ENCODE measurements at regions not wholly inside any gene's neighbourhood (a gene's known extent, or its start where the extent isn't known, plus 50 kb on each side); places are given as distances from the start of the nearest gene placed in this dataset.
"Not testable (repeated sequence)": the region's sequence is repeated elsewhere in the genome, so short reads cannot be mapped to it uniquely, and the experiment has no call there.

DNA sequence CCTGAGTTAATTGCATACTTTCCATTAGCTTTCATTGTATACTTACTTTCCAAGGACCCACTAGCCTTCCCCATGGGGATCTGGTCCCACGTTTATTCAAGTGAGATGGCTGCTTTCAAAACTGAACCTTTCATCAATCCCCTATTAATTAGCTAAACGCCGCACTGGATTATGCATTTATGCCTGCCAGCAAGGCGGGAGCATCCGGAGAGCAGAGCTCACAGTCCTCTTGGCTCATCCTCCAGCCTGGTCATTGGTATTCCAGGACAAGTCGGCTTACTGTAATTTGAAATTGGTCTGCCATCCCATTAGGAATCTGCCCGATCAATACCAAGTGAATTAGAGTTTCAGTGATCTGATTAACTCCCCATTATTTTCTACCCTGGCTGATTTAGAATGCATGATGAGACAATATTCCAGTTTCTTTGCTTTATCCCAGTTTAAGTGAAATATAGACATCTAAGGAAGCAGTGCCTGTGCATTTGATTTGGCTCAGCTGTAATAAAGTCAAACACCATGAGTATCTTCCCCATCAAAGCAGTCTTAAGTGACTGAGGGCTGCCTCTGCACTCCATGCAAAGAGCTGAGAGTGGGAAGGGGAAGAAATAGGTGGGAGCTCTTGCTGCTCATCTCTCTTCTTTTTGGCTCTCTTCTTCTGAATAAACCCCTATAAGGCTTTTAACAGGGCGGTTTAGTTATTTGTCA is 411.4 kb downstream of the GPAT3 start:
- DNase-seq (ENCODE audit: low read depth in 4 of 4, low spot score in 2 of 4), result no peak

DNA sequence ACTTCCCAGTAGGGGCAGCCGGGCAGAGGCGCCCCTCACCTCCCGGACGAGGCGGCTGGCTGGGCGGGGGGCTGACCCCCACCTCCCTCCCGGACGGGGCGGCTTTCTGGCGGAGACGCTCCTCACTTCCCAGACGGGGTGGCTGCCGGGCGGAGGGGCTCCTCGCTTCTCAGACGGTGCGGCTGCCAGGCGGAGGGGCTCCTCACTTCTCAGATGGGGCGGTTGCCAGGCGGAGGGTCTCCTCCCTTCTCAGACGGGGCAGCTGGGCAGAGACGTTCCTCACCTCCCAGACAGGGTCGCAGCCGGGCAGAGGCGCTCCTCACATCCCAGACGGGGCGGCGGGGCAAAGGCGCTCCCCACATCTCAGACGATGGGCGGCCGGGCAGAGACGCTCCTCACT is 407.8 kb downstream of the GPAT3 start:
- DNase-seq (ENCODE audit: low read depth in 4 of 4, low spot score in 2 of 4), result not testable (repeated sequence)

DNA sequence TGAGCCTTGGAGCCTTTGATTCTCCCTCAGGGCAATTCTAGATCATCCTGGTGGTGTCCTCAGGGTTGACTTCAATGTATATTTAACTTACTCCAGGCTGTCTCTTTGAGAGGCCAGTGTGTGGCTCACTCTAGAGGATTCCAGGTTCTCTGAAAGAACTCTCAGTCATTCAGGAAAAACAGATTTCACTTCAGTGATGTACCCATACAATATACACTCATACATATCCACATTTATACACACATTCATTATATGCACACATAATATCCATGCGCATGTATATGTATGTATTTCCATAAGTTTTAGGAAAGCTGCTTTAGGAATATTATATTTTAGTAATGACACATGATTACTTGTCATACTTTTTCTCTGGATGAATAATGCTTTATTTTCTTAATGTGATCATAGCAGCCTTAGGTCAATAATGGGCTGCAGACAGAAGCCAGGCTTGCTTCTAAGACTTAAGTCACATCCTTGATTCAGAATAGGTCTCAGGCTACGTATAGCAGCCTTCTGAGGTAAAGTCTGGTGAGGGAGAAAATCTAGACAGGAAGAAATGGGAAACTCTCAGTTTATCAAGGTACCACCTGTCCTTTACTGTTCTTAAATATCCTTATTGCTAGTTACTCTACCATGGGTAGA is 397.0 kb downstream of the GPAT3 start:
- DNase-seq (ENCODE audit: low read depth in 4 of 4, low spot score in 2 of 4), result no peak

DNA sequence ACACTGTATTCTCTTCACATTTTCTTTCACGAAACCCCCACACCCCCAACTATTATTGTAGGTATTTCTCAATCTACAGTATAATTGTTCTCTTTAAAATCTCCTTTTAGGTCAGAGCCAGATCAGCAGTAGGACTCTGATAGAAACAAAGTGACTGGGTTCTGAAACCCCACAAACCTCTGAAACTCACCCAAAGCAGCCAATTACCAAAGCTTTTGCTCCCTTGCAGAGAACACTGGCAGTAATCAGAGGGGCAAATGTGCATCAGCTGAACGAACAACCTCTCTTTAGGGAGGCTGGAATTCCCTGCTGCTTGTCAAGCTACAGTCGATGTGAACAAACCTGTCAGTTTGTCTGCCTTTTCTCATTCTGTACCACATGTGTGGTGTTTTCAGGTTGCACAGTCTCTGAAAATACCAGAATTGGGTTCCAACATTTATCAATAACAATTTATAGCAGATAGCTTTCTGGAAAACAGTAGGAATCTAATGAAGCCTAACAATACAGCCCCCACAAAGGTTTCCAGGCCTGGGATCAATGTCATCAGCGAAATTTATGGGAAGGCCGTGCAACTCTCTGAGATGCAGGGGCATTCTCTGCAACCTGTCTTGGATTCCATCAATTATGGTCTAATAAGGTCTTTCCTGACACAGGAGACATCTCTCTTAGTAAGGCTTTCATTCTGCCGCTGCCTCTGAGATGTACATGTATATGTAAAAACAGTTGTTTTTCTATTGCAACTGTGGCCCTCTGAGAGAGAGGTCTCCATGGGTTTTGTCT is 395.9 kb downstream of the GPAT3 start:
- no peak for DNase-seq (ENCODE audit: low read depth in 4 of 4, low spot score in 2 of 4)

GRCh38 chr4:83929550-83929949 is 393.6 kb downstream of the GPAT3 start:
- DNase-seq (ENCODE audit: low read depth in 4 of 4, low spot score in 2 of 4), result no peak

DNA sequence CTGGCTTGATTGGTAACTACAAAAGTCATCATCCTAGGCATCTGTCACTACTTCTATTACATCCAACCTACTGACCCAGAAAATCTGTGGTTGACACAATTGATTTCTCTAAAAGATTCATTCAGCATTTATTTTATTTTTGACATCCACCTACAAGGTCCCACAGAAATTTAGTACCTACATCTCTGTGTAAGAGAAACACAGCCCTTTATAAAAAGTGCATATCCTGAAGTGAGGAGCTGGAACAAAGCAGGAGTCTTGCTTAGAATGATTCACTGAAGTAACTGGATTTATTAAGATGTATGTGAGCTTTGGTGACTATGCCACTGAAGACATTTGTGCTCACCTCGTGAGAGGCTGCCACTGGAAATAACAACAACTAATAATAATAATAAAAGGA is 391.0 kb downstream of the GPAT3 start:
- DNase-seq (ENCODE audit: low read depth in 4 of 4, low spot score in 2 of 4), result no peak

GRCh38 chr4:83923341-83923740 is 387.4 kb downstream of the GPAT3 start:
- DNase-seq (ENCODE audit: low read depth in 4 of 4, low spot score in 2 of 4), result no peak

GRCh38 chr4:83922402-83922801 is 386.5 kb downstream of the GPAT3 start:
- no peak for DNase-seq (ENCODE audit: low read depth in 4 of 4, low spot score in 2 of 4)

- no peak for DNase-seq (ENCODE audit: low read depth in 4 of 4, low spot score in 2 of 4)
These were observed 385.2 kb downstream of the GPAT3 start for GRCh38 chr4:83921124-83921523.

DNA sequence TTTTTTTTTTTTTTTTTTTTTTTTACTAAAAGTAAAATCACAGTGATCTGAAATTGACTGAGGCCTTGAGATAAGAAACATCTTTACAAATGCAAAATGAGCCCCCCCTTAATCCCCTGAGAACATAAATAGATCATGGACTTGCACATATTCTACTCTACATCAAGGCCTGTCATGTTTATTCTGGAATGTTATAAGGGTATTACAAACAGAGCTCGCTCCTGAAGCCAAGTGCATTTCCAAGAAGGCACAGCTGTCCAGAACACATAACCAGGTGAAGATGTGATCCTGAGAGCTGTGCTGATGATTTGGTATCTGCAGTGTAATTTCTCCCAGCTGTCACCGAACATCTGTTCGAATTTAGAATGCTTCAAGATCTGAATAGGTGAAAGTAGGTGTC is 384.5 kb downstream of the GPAT3 start:
- DNase-seq (ENCODE audit: low read depth in 4 of 4, low spot score in 2 of 4), result no peak

DNA sequence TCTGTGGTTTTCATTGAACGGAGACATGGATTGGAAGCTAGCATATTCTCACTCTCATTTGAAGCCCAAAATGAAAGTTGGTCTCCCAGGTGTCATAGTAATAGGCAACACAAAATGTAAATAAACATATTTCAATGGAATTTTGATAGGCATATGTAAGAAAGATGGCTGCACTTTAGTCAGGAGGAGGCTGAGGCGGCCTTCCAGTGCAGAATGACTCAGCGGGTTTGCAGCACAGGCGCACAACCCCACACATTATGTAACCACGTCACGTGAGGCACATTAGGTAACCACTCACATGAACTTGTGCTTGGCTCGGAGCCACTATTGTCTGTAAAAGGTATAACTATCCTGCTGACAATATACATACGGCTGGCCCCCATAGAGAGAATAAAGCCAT is 381.7 kb downstream of the GPAT3 start:
- DNase-seq (ENCODE audit: low read depth in 4 of 4, low spot score in 2 of 4), result no peak

- no peak for DNase-seq (ENCODE audit: low read depth in 4 of 4, low spot score in 2 of 4)
These were observed 374.8 kb downstream of the GPAT3 start for GRCh38 chr4:83910693-83911092.

- no peak for DNase-seq (ENCODE audit: low read depth in 4 of 4, low spot score in 2 of 4)
These were observed 370.7 kb downstream of the GPAT3 start for GRCh38 chr4:83906561-83906960.

GRCh38 chr4:83905952-83906351 is 370.0 kb downstream of the GPAT3 start:
- DNase-seq (ENCODE audit: low read depth in 4 of 4, low spot score in 2 of 4), result no peak

- not testable (repeated sequence) for DNase-seq (ENCODE audit: low read depth in 4 of 4, low spot score in 2 of 4)
These were observed 367.8 kb downstream of the GPAT3 start for GRCh38 chr4:83903740-83904139.

GRCh38 chr4:83894831-83895230 is 358.9 kb downstream of the GPAT3 start:
- DNase-seq (ENCODE audit: low read depth in 4 of 4, low spot score in 2 of 4), result no peak

GRCh38 chr4:83890816-83891215 is 354.9 kb downstream of the GPAT3 start:
- no peak for DNase-seq (ENCODE audit: low read depth in 4 of 4, low spot score in 2 of 4)

GRCh38 chr4:83890231-83890630 is 354.3 kb downstream of the GPAT3 start:
- no peak for DNase-seq (ENCODE audit: low read depth in 4 of 4, low spot score in 2 of 4)

- DNase-seq (ENCODE audit: low read depth in 4 of 4, low spot score in 2 of 4), result no peak
These were observed 353.9 kb downstream of the GPAT3 start for GRCh38 chr4:83889802-83890201.

DNA sequence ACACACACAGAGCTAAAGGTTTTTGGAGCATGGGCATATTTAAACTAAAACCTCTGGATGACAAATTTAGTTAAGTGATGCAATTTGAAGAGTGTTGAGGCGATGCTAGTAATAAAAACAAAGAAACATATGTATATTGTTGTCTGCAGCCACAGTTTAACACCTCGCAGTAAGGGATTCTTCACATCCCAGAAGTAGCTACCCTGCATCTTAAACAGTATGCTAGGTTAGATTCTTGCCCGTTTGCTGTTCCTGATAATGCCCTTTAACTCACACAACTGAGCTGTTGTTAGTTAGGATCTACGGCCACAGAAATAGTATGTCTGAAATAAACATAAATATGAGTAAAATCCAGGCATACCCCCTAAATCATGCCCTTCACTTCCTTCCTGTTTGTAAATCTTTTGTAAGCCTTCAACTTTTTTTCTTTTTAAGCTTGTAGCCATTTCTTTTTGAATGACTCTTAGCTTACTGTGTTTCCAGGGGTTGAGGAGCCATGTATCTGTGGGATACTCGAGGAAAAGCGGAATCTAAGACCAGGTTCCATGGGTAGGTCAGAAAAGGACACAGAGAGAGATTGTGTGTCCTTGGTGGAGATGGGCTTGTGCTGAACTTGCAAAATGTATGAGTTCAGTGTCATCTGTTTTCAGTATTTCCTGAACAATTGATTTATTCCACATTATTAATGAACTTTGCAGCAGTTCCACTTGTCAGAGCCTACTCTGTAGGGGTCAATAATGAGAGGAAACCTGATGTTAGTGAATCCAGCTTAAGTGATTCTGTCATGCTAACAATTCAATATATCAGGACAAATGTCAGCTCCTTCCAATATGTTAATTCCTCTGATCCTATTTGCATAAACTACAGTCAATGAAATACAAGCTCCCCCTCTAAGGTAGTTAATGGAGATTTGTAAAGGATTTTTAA is 349.6 kb downstream of the GPAT3 start:
- no peak for DNase-seq (ENCODE audit: low read depth in 4 of 4, low spot score in 2 of 4)

GRCh38 chr4:83876047-83876446 is 340.1 kb downstream of the GPAT3 start:
- no peak for DNase-seq (ENCODE audit: low read depth in 4 of 4, low spot score in 2 of 4)
